ENCODE measurements at regions not wholly inside any gene's neighbourhood (a gene's known extent, or its start where the extent isn't known, plus 50 kb on each side); places are given as distances from the start of the nearest gene placed in this dataset.
"Not testable (repeated sequence)": the region's sequence is repeated elsewhere in the genome, so short reads cannot be mapped to it uniquely, and the experiment has no call there.

DNA sequence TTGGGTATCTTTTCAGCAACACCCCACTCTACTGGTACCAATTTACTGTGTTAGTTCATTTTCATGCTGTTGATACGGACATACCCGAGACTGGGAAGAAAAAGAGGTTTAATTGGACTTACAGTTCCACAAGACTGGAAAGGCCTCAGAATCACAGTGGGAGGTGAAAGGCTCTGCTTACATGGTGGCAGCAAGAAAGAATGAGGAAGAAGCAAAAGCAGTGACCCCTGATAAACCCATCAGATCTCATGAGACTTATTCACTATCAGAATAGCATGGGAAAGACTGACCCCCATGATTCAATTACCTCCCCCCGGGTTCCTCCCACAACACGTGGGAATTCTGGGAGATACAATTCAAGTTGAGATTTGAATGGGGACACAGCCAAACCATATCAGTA is 473.1 kb downstream of the RNF144A start:
- not testable (repeated sequence) for TF ChIP-seq CBX1 (IDR thresholded peaks at IDR 0.05; ENCODE audit: low read depth); POLR3A (IDR thresholded peaks at IDR 0.05; ENCODE audit: borderline replicate concordance, extremely low read depth, insufficient read depth, insufficient read length); CHD2 (IDR thresholded peaks at IDR 0.05; ENCODE audit: low read depth, low read length); ZBTB40 (IDR thresholded peaks at IDR 0.05); ZBTB40 (CRISPR knock-in tag; IDR thresholded peaks at IDR 0.05); HNRNPK (IDR thresholded peaks at IDR 0.05; ENCODE audit: low read depth, low read length, poor library complexity, severe bottlenecking); EP300 (IDR thresholded peaks at IDR 0.05; ENCODE audit: low read length); SIN3A (IDR thresholded peaks at IDR 0.05; ENCODE audit: borderline replicate concordance in 2 of 2, control insufficient read depth in 1 of 2, low read depth in 2 of 2, low read length in 2 of 2); POLR2B (IDR thresholded peaks at IDR 0.05; ENCODE audit: low read depth, partially characterized antibody); FOS (IDR thresholded peaks at IDR 0.05; ENCODE audit: extremely low read depth, insufficient read length); CTCF (IDR thresholded peaks at IDR 0.05 in 2 of 3, conservative IDR thresholded peaks at IDR 0.05 in 1 of 3; ENCODE audit: insufficient read depth in 2 of 3, low read depth in 1 of 3, low read length in 3 of 3); ZNF77 (CRISPR knock-in tag; IDR thresholded peaks at IDR 0.05); NR3C1 (CRISPR knock-in tag; IDR thresholded peaks at IDR 0.05); SMARCE1 (IDR thresholded peaks at IDR 0.05); U2AF2 (optimal IDR thresholded peaks at IDR 0.05; ENCODE audit: low read depth, low read length)

All from K562 (cell line).